ENCODE measurements at regions not wholly inside any gene's neighbourhood (a gene's known extent, or its start where the extent isn't known, plus 50 kb on each side); places are given as distances from the start of the nearest gene placed in this dataset.

GRCh38 chr5:166957782-166958181 is 1333.7 kb upstream of the WWC1 start:
- TF ChIP-seq EZH2phosphoT487 (IDR thresholded peaks at IDR 0.05; ENCODE audit: insufficient read depth, low read depth) (no peak), EZH2 (IDR thresholded peaks at IDR 0.05; ENCODE audit: insufficient read depth, poor library complexity, severe bottlenecking) (no peak)
